Kasumi-1 (cell line): ENCODE measurements at regions not wholly inside any gene's neighbourhood (a gene's known extent, or its start where the extent isn't known, plus 50 kb on each side); places are given as distances from the start of the nearest gene placed in this dataset.
A peak's percentile ranks its signal among the peaks of the same experiment; 100 is the strongest.
"Not testable (repeated sequence)": the region's sequence is repeated elsewhere in the genome, so short reads cannot be mapped to it uniquely, and the experiment has no call there.

Experiments
- DNase-seq, 2 experiments: peaks; one replicate each; lab custom pipeline; 2025; lab: John Stamatoyannopoulos, UW

DNA sequence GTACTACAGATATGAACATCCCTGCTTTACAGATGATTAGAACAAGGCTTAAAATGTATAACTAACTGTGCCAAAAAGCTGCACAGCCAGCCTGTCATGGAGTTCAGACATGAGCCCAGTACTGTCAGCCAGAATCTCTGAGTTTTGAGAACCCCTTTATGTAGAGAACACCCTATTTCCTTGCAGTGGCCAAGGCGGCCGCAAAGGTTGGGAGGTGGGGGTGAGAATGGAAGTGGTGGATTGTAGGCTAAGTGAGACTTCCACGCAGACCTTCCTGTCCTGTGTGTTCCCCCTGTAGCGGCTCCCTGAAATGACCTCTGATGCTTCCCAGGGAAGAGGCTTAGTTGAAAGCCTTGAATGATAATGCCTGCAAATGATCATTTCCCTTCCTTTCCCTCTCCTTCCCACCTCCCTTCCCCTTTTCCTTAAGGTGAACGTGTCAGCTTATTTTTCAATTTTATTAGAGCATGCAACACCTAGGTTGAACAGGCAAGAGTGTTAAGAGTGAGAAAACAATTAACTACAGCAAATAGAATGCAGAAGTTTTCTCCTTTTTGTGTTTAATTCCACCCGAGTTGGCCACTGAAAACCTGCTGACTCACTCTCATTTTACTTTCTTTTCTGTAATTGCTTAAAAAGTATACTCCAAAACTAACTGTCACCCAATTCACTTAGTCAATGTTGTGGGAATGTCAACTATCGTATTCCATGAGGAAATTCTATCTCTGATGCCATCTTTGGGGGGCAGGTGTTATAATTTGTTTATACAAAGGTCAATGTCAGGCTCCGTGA is 167.0 kb upstream of the EDNRB start:
- no peak for DNase-seq

DNA sequence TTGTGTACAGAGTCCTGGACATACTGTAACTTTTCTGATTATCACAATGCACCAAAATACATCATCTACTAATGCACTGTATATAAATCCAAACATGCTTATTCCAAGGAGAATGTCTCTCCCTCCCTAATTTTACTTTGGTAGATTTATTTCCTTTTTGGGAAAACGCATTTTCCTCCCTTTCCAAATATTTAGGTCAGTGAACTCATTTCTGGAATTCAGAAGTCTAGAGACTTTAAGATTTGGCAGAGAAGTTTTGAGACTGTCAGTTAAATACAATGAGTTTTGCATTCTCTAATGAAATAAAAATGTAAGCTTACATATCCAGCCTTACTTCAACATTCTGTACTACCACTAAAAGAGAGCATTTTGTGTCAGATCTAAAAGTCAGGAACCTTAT is 165.8 kb upstream of the EDNRB start:
- DNase-seq, result no peak

DNA sequence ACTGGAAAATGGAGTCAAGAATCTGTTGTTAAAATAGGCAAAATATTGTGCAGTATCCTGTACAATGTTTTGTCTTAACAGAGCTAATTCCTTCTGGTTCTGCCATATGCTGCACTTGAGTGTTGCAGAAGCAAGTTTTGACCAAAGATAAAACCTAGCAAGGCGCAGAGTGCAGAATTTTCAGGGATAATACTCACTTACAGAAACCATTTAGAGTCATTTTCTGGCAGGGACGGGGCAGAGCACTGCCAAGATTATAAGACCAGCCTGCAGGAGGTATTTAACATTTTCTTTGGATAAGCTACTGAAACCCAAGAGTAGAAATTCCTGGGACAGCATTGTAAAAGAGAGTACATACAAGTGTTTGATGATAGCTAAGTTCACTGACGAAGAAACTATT is 159.5 kb upstream of the EDNRB start:
- DNase-seq, result no peak

- no peak for DNase-seq
Measured at GRCh38 chr13:78067290-78067689, 148.7 kb upstream of the EDNRB start.

DNA sequence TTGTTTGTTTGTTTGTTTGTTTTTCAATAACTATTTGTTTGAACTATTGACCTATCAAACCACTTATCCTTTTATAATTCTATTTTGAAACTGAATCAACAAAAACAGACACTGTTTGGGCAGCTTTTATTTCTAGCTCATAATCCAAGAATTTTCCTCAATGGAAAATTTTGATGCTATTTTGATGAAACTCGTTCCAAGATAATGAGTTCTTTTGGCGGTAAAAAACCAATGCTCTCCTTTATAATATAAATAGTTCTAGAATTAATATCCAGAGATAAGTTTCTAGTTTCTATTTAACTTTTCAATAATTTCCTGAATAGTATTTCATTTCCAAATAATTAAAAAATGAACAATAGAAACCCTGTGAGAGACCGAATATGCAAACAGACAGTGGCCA is 146.5 kb upstream of the EDNRB start:
- DNase-seq, result no peak

DNA sequence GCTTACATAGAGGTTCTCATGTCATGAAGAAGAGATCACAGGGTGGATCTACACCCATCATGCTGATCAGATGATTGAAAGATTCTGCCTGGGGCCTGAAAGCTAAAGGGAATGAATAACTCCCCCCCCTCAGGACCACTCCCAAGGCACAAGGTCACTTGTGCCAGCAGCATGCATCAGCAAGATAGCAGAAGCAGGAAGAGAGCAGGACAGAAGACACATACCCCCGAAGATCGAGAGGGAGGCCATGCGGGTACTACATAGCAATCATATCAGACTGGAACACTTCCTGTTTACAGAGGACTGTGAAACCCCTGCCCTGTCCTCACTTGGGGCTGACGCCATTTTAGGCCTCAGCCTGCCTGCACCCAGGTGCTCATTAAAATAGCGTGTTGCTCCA is 143.2 kb upstream of the EDNRB start:
- no peak for DNase-seq

GRCh38 chr13:78060966-78061365 is 142.3 kb upstream of the EDNRB start:
- no peak for DNase-seq

GRCh38 chr13:78056865-78057264 is 138.2 kb upstream of the EDNRB start:
- not testable (repeated sequence) for DNase-seq

DNA sequence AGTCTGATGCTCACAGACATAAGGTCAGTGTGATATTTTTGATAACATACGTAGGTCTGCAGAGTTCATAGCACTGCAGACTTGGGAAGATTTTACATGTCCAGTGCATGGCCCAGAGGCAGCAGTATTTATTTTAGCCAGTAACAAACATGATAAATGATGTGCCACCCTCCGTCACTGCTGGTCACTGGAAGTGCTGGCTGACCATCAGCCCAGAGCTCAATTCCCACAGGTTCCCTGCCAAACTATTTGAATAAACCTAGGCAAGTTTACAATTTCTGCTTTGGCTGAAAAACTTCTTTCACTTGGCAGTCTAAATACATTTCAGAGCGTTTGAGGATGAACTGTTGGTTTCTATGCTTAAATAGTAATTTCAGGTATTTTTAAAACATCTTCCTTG is 135.5 kb upstream of the EDNRB start:
- DNase-seq, result no peak

- no peak for DNase-seq
Measured at GRCh38 chr13:78047151-78047550, 128.5 kb upstream of the EDNRB start.

GRCh38 chr13:78046331-78046730 is 127.7 kb upstream of the EDNRB start:
- DNase-seq, result no peak

DNA sequence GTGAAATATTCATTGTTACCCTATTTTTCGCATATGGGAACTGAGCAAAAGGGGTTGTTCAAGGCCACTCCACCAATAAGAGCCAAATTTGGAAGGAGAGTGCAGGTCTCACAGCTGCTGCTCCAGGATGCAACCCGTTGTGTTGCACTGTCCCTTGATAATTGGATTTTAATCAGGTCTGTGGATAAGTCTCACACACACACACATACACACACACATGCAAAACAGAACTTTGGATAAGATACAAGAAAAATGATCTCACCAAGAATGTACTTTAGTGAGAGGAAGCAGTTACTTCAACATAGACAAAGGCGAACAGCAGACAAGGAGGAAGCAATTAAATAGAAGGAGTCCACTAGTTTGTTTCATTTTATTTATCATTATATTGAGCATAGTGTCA is 127.3 kb upstream of the EDNRB start:
- peak in 1 of 2 experiments; percentile 8 for DNase-seq

- DNase-seq, result not testable (repeated sequence)
Measured at GRCh38 chr13:78041366-78041765, 122.7 kb upstream of the EDNRB start.

GRCh38 chr13:78040205-78040830 is 121.7 kb upstream of the EDNRB start:
- no peak for DNase-seq

- DNase-seq, result no peak
Measured at GRCh38 chr13:78036841-78037240, 118.2 kb upstream of the EDNRB start.

- DNase-seq, result no peak
Measured at GRCh38 chr13:78035500-78035899, 116.9 kb upstream of the EDNRB start.

GRCh38 chr13:78033509-78033908 is 114.9 kb upstream of the EDNRB start:
- no peak for DNase-seq

DNA sequence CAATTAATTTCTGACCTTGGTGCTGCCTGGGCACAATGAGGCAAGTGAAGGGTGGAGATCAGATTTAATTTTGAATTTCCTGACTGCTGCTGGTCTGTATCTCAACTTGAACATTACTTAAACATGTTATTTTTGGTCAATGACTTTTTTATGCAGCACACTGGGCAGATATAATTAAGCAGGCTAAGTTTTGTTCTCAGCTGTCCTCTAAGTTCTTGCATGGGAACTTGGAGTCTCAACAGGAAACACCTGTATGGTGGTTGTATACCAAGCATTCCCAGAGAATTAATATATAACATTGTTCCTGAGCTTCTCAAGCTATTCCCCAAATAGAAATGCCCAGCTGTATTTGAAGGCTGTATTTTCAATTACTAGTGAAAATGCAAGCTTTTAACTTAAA is 113.5 kb upstream of the EDNRB start:
- DNase-seq, result no peak

- no peak for DNase-seq
Measured at GRCh38 chr13:78030341-78030896, 111.8 kb upstream of the EDNRB start.

GRCh38 chr13:78029901-78030300 is 111.3 kb upstream of the EDNRB start:
- no peak for DNase-seq

GRCh38 chr13:78028960-78029359 is 110.3 kb upstream of the EDNRB start:
- no peak for DNase-seq

DNA sequence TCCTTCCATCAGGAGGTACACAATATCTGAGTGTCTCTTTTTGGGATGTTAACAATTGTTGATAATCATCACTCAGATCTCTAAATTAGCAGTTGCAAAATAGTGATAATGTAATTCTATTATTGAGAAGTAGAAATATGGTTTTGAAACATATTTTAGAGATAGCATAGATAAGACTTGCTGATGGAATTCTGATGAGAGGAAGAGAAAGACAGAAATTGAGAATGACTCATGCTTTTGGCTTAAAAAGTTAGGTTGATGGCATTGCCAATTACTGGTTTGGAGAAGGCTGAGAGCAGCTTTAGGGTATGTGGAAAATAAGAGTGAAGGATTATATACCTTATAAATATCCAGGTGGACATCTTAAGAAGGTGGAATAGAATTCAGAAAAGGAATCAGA is 106.4 kb upstream of the EDNRB start:
- DNase-seq, result no peak

GRCh38 chr13:78022164-78022877 is 103.7 kb upstream of the EDNRB start:
- peak; percentile 80 to 84 for DNase-seq
